T-cell (primary cell): ENCODE measurements at regions not wholly inside any gene's neighbourhood (a gene's known extent, or its start where the extent isn't known, plus 50 kb on each side); places are given as distances from the start of the nearest gene placed in this dataset.

Source experiments
- ATAC-seq, 4 experiments: fragments of 200-7000 bp in 3 of 4; fragments of 150-1000 bp in 1 of 4; cut with Tn5 transposase; replicated peaks in 1 of 4; 1 replicate in 3 of 4; 2 replicates in 1 of 4; pipeline ENCODE4 v1.10.0; 2021; ENCODE audit warnings: moderate library complexity in 3 of 4, mild to moderate bottlenecking in 2 of 4, moderate number of reproducible peaks in 1 of 4
- CTCF ChIA-PET, 2 donors: fragments of 300-600 bp; sonication (Branson Sonifier 250); formaldehyde crosslinking; loops; one replicate each; lab custom pipeline; 2022; ENCODE audit warnings: antibody characterized with exemption in 2 of 2; lab: Charles Lee
- POLR2A ChIA-PET, 2 donors: fragments of 300-600 bp; sonication (Branson Sonifier 250); formaldehyde crosslinking; loops; one replicate each; lab custom pipeline; 2022; ENCODE audit warnings: antibody characterized with exemption in 2 of 2; lab: Charles Lee
- DNase-seq, 35 experiments: peaks; one replicate each; pipeline versions ENCODE4 v3.0.0 to v3.0.0-alpha.2; 2013 to 2023
- H3K27ac ChIP-seq: one replicate; pipeline ENCODE4 v1.5.1; 2013; ENCODE audit warnings: low read length
- H3K27me3 ChIP-seq, 2 experiments: replicated peaks in 1 of 2; 1 replicate in 1 of 2; 2 replicates in 1 of 2; pipeline versions ENCODE4 v1.6.1 to v1.7.0; 2013; ENCODE audit warnings: low read length in 1 of 2, mixed read lengths in 1 of 2; ENCODE audit not compliant: control insufficient read depth in 2 of 2, insufficient read depth in 2 of 2; ENCODE audit errors: extremely low read depth in 1 of 2
- H3K36me3 ChIP-seq, 2 donors: 1 replicate in 1 of 2; 2 replicates in 1 of 2; pipeline versions ENCODE4 v1.6.1 to v1.7.0; 2013; ENCODE audit warnings: low read length in 1 of 2; ENCODE audit not compliant: control insufficient read depth in 2 of 2, insufficient read depth in 1 of 2; ENCODE audit errors: extremely low read depth in 1 of 2
- H3K4me1 ChIP-seq, 2 experiments: 1 replicate in 1 of 2; 2 replicates in 1 of 2; pipeline versions ENCODE4 v1.6.1 to v1.7.0; 2013; ENCODE audit warnings: low read length in 2 of 2, mixed read lengths in 1 of 2; ENCODE audit not compliant: insufficient read depth in 2 of 2, control insufficient read depth in 1 of 2; ENCODE audit errors: extremely low read depth in 1 of 2
- H3K4me3 ChIP-seq, 2 donors: 1 replicate in 1 of 2; 2 replicates in 1 of 2; pipeline versions ENCODE4 v1.5.1 to v1.7.0; 2013; ENCODE audit warnings: mild to moderate bottlenecking in 2 of 2, low read length in 1 of 2, moderate library complexity in 1 of 2; ENCODE audit not compliant: control insufficient read depth in 1 of 2; ENCODE audit errors: extremely low read depth in 1 of 2
- H3K9me3 ChIP-seq: 2 replicates; pipeline ENCODE4 v1.7.0; 2013
- H3K27ac Mint-ChIP-seq, 2 donors: one replicate each; pipeline ENCODE4 v1.8.0; 2020 to 2021; ENCODE audit warnings: mild to moderate bottlenecking in 2 of 2, mixed read lengths in 2 of 2
- H3K27me3 Mint-ChIP-seq, 2 donors: one replicate each; pipeline ENCODE4 v1.8.0; 2021 to 2022; ENCODE audit warnings: mixed read lengths in 2 of 2
- H3K36me3 Mint-ChIP-seq: one replicate; pipeline ENCODE4 v1.8.0; 2021; ENCODE audit warnings: mixed read lengths
- H3K4me1 Mint-ChIP-seq, 3 donors: one replicate each; pipeline ENCODE4 v1.8.0; 2020 to 2022; ENCODE audit warnings: mixed read lengths in 3 of 3, mild to moderate bottlenecking in 1 of 3
- H3K4me3 Mint-ChIP-seq, 3 donors: one replicate each; pipeline ENCODE4 v1.8.0; 2020 to 2022; ENCODE audit warnings: mild to moderate bottlenecking in 3 of 3, mixed read lengths in 3 of 3, moderate library complexity in 3 of 3
- H3K9me3 Mint-ChIP-seq, 3 donors: one replicate each; pipeline ENCODE4 v1.8.0; 2020 to 2022; ENCODE audit warnings: mixed read lengths in 3 of 3
- WGBS: methylation state at CpG from one replicate; pipeline ENCODE4 v1.1.5; 2013; ENCODE audit warnings: missing lambda C conversion rate; ENCODE audit not compliant: insufficient coverage; 5-methylcytosine and 5-hydroxymethylcytosine counted together

DNA sequence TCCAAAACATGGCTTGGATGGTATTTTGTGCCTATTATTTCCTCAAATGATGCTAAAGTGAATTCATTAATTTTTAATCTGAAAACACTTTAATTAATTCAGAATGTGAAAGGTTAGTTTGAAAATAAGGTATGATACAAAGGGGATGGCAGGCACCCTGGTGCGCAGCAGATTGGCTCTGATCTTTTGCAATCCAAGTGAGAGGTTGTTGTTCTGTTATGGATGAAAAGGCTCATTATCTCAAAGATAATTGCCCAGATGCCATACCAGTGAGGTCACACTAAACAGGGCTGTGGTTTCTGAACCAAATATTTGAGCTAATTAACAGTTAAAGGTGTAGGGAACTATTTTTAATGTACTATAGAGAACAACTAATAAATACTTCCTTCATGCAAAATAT is 504.9 kb downstream of the RAPGEF2 start:
- Mint-ChIP-seq H3K27ac (no peak overlapping the region), H3K36me3 (no peaks in the 10 kb centered on the region), H3K4me1 (no peaks in the 10 kb centered on the region), H3K4me3 (no peak overlapping the region), H3K9me3 (peaks cover 3 to 11% (median 7%) of the 10 kb centered on the region in 3 donors), H3K27me3 (no peaks in the 10 kb centered on the region)
- Histone ChIP-seq H3K9me3 (no peaks in the 10 kb centered on the region), H3K27ac (no peak overlapping the region), H3K4me3 (no peak overlapping the region), H3K27me3 (no peaks in the 10 kb centered on the region), H3K4me1 (no peaks in the 10 kb centered on the region), H3K36me3 (no peaks in the 10 kb centered on the region)
- no peak for ATAC-seq
- WGBS, result 83% methylated on average over 1 of the region's 1 CpG
- ChIA-PET CTCF (no interaction called here), POLR2A (no interaction called here)
- DNase-seq, result no peak

- no peaks in the 10 kb centered on the region for H3K4me1 Mint-ChIP-seq
- no peak overlapping the region for H3K27ac ChIP-seq
- ChIA-PET CTCF (no interaction called here), POLR2A (no interaction called here)
- H3K27me3 ChIP-seq, result no peaks in the 10 kb centered on the region
- DNase-seq (no peak), ATAC-seq (no peak)
- H3K27me3 Mint-ChIP-seq, result no peaks in the 10 kb centered on the region
- H3K4me3 ChIP-seq, result no peak overlapping the region
- H3K36me3 Mint-ChIP-seq, result no peaks in the 10 kb centered on the region
- no peak overlapping the region for H3K27ac Mint-ChIP-seq
- no peak overlapping the region for H3K4me3 Mint-ChIP-seq
- H3K4me1 ChIP-seq, result no peaks in the 10 kb centered on the region
- no peaks in the 10 kb centered on the region for H3K9me3 ChIP-seq
- no peaks in the 10 kb centered on the region for H3K36me3 ChIP-seq
- 100% methylated on average over 2 of the region's 4 CpGs for WGBS
- peaks cover 5 to 11% (median 11%) of the 10 kb centered on the region in 3 donors for H3K9me3 Mint-ChIP-seq
Measured at GRCh38 chr4:159608436-159608835, 505.6 kb downstream of the RAPGEF2 start.

- Histone ChIP-seq H3K4me3 (no peak overlapping the region), H3K36me3 (no peaks in the 10 kb centered on the region), H3K27me3 (no peaks in the 10 kb centered on the region), H3K9me3 (no peaks in the 10 kb centered on the region), H3K27ac (no peak overlapping the region), H3K4me1 (no peaks in the 10 kb centered on the region)
- CTCF ChIA-PET, result no interaction called here
- Mint-ChIP-seq H3K27ac (no peak overlapping the region), H3K27me3 (no peaks in the 10 kb centered on the region), H3K36me3 (no peaks in the 10 kb centered on the region), H3K4me3 (no peak overlapping the region), H3K4me1 (no peaks in the 10 kb centered on the region), H3K9me3 (peaks cover 0 to 13% (median 5%) of the 10 kb centered on the region in 3 donors)
- WGBS, result no CpG with 5 or more reads among the region's 1 CpG
- POLR2A ChIA-PET, result interaction anchor here in 1 of 2 donors (0.6 kb wide), 1 partner anchor 20 kb away, joined by 3 read pairs; no protein-coding TSS in a partner anchor
- ATAC-seq, result no peak
- no peak for DNase-seq
Measured at GRCh38 chr4:159632031-159632430, 529.2 kb downstream of the RAPGEF2 start.

DNA sequence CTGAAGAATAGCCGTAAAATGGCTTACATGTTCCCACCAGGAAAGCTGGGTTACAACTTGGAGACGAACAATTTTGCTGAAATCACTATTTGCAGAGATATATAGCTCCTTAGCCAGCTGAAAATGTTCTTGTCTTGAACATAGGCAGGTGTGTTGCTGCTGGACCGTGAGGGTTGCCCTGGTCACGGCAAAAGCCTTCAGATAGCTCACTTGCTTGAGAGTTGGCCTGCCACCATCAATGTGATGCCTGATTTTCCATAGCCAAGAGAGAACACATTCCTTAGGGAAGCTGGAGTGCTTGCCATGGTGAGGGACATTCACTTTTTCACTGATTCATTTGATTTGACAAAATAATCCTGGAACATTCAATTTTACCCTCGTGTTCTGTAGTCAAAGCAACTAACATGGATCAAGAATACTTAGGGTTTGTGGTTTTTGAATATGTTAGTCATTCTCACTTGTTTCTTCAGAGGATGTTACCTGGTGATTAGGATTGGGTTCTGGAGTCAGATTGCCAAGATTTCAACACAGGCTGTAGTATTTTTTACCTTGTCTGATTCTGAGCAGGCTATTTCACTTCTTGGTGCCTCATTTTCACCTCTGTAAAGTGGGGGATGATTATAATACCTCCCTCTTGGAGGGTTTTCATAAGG is 536.9 kb downstream of the RAPGEF2 start:
- no peaks in the 10 kb centered on the region for H3K36me3 Mint-ChIP-seq
- no peak overlapping the region for H3K27ac ChIP-seq
- H3K4me1 Mint-ChIP-seq, result no peaks in the 10 kb centered on the region
- no peaks in the 10 kb centered on the region for H3K27me3 Mint-ChIP-seq
- H3K9me3 ChIP-seq, result no peaks in the 10 kb centered on the region
- peaks cover 7 to 13% (median 13%) of the 10 kb centered on the region in 3 donors for H3K9me3 Mint-ChIP-seq
- no peak overlapping the region for H3K4me3 ChIP-seq
- no peak for ATAC-seq
- no peaks in the 10 kb centered on the region for H3K4me1 ChIP-seq
- no peak overlapping the region for H3K27ac Mint-ChIP-seq
- CTCF ChIA-PET, result no interaction called here
- POLR2A ChIA-PET, result no interaction called here
- H3K36me3 ChIP-seq, result no peaks in the 10 kb centered on the region
- 74% methylated on average over 5 of the region's 5 CpGs for WGBS
- no peak overlapping the region for H3K4me3 Mint-ChIP-seq
- no peaks in the 10 kb centered on the region for H3K27me3 ChIP-seq
- DNase-seq, result no peak

GRCh38 chr4:159649237-159649636 is 546.4 kb downstream of the RAPGEF2 start:
- Mint-ChIP-seq H3K4me1 (no peaks in the 10 kb centered on the region), H3K9me3 (peaks cover 4 to 17% (median 15%) of the 10 kb centered on the region in 3 donors), H3K36me3 (no peaks in the 10 kb centered on the region), H3K27ac (no peak overlapping the region), H3K27me3 (no peaks in the 10 kb centered on the region), H3K4me3 (no peak overlapping the region)
- no peak overlapping the region for H3K4me3 ChIP-seq
- ChIA-PET POLR2A (no interaction called here), CTCF (no interaction called here)
- H3K4me1 ChIP-seq, result no peaks in the 10 kb centered on the region
- no peaks in the 10 kb centered on the region for H3K9me3 ChIP-seq
- no peaks in the 10 kb centered on the region for H3K36me3 ChIP-seq
- no peaks in the 10 kb centered on the region for H3K27me3 ChIP-seq
- no peak overlapping the region for H3K27ac ChIP-seq
- DNase-seq (no peak), ATAC-seq (no peak)

- Mint-ChIP-seq H3K4me3 (no peak overlapping the region), H3K4me1 (no peaks in the 10 kb centered on the region), H3K27ac (no peak overlapping the region), H3K27me3 (no peaks in the 10 kb centered on the region), H3K9me3 (peaks cover 6 to 14% (median 12%) of the 10 kb centered on the region in 3 donors), H3K36me3 (no peaks in the 10 kb centered on the region)
- Histone ChIP-seq H3K4me1 (no peaks in the 10 kb centered on the region), H3K4me3 (no peak overlapping the region), H3K36me3 (no peaks in the 10 kb centered on the region), H3K9me3 (no peaks in the 10 kb centered on the region), H3K27me3 (no peaks in the 10 kb centered on the region), H3K27ac (no peak overlapping the region)
- ChIA-PET POLR2A (no interaction called here), CTCF (no interaction called here)
- 14% methylated on average over 1 of the region's 1 CpG for WGBS
- DNase-seq, result no peak
- ATAC-seq, result no peak
Measured at GRCh38 chr4:159652871-159653270, 550.0 kb downstream of the RAPGEF2 start.

DNA sequence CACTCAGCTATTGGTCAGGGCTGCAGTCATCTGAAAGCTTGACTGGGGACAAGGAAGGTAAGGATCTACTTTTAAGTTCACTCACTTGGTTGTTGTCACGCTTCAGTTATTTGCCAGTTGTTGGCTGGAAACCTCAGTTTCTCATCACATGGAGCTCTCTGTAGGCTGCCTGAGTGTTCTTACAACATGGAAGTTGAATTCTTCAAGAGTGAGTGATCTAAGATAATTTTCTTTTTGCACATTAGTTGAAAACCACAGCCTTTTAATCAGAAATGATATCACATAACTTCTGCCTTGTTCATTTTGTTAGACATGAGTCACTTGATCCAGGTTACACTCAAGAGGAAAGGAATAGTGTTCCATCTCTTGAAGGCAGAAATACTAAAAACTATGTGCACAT is 552.7 kb downstream of the RAPGEF2 start:
- H3K27ac Mint-ChIP-seq, result no peak overlapping the region

More for the DNA sequence above, 552.7 kb downstream of the RAPGEF2 start:
- ATAC-seq (no peak), DNase-seq (no peak)
- Histone ChIP-seq H3K4me1 (no peaks in the 10 kb centered on the region), H3K27me3 (no peaks in the 10 kb centered on the region), H3K27ac (no peak overlapping the region), H3K4me3 (no peak overlapping the region), H3K9me3 (no peaks in the 10 kb centered on the region), H3K36me3 (no peaks in the 10 kb centered on the region)
- POLR2A ChIA-PET, result no interaction called here
- WGBS, result no CpG with 5 or more reads among the region's 1 CpG
- Mint-ChIP-seq H3K9me3 (peaks cover 4 to 9% (median 4%) of the 10 kb centered on the region in 3 donors), H3K4me1 (no peaks in the 10 kb centered on the region), H3K4me3 (no peak overlapping the region), H3K36me3 (no peaks in the 10 kb centered on the region), H3K27me3 (no peaks in the 10 kb centered on the region)
- CTCF ChIA-PET, result no interaction called here
